ENCODE measurements at regions not wholly inside any gene's neighbourhood (a gene's known extent, or its start where the extent isn't known, plus 50 kb on each side); places are given as distances from the start of the nearest gene placed in this dataset.

DNA sequence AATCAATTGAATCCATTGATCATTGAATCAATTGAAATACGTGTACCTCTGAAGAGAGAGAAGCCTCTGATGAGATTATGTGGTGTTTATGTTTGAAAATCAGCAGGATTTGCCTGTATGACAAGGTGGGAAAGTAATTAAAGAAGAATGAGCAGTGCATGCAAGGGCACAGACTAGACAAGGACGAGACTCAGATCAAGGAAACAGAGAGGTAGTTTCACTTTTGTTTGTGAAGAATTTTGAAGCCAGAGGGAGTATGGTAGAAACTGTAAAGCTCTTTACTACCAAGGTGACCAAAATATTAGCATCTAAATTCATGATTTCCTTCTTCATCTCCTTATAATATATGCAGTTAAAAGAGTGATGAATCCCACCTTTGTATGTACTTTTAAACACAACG lies 1830.0 kb upstream of the IGFBP7 start:
- no peak for TF ChIP-seq POLR2A (IDR thresholded peaks at IDR 0.05)
- TF ChIP-seq, protein P1, sequence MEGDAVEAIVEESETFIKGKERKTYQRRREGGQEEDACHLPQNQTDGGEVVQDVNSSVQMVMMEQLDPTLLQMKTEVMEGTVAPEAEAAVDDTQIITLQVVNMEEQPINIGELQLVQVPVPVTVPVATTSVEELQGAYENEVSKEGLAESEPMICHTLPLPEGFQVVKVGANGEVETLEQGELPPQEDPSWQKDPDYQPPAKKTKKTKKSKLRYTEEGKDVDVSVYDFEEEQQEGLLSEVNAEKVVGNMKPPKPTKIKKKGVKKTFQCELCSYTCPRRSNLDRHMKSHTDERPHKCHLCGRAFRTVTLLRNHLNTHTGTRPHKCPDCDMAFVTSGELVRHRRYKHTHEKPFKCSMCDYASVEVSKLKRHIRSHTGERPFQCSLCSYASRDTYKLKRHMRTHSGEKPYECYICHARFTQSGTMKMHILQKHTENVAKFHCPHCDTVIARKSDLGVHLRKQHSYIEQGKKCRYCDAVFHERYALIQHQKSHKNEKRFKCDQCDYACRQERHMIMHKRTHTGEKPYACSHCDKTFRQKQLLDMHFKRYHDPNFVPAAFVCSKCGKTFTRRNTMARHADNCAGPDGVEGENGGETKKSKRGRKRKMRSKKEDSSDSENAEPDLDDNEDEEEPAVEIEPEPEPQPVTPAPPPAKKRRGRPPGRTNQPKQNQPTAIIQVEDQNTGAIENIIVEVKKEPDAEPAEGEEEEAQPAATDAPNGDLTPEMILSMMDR (IDR thresholded peaks at IDR 0.05): no peak
- no peak for TF ChIP-seq EP300 (IDR thresholded peaks at IDR 0.05)

Measured in tibial nerve (tissue), 4 donors.